Epithelial cell of proximal tubule (primary cell): ENCODE measurements at regions not wholly inside any gene's neighbourhood (a gene's known extent, or its start where the extent isn't known, plus 50 kb on each side); places are given as distances from the start of the nearest gene placed in this dataset.

ENCODE experiments used
- DNase-seq: peaks from one replicate; pipeline ENCODE4 v3.0.0-alpha.2; 2011; ENCODE audit warnings: low read depth
- H3K4me3 ChIP-seq: 2 replicates; pipeline ENCODE4 v1.5.1; 2011; ENCODE audit warnings: low read depth, mild to moderate bottlenecking, low read length
- TF ChIP-seq, protein P1 (sequence below): conservative IDR thresholded peaks from 2 replicates; pipeline ENCODE4 v1.5.1; 2012; ENCODE audit warnings: low read depth, mild to moderate bottlenecking, low read length

- no peak for DNase-seq
- no peak overlapping the region for H3K4me3 ChIP-seq
- TF ChIP-seq, protein P1, sequence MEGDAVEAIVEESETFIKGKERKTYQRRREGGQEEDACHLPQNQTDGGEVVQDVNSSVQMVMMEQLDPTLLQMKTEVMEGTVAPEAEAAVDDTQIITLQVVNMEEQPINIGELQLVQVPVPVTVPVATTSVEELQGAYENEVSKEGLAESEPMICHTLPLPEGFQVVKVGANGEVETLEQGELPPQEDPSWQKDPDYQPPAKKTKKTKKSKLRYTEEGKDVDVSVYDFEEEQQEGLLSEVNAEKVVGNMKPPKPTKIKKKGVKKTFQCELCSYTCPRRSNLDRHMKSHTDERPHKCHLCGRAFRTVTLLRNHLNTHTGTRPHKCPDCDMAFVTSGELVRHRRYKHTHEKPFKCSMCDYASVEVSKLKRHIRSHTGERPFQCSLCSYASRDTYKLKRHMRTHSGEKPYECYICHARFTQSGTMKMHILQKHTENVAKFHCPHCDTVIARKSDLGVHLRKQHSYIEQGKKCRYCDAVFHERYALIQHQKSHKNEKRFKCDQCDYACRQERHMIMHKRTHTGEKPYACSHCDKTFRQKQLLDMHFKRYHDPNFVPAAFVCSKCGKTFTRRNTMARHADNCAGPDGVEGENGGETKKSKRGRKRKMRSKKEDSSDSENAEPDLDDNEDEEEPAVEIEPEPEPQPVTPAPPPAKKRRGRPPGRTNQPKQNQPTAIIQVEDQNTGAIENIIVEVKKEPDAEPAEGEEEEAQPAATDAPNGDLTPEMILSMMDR, result no peak
Measured at GRCh38 chr11:107076832-107077231, 58.6 kb upstream of the GUCY1A2 start.

GRCh38 chr11:107071129-107071528 lies 52.9 kb upstream of the GUCY1A2 start:
- no peak overlapping the region for H3K4me3 ChIP-seq
- DNase-seq, result no peak
- TF ChIP-seq, protein P1, result no peak
